ENCODE measurements at regions not wholly inside any gene's neighbourhood (a gene's known extent, or its start where the extent isn't known, plus 50 kb on each side); places are given as distances from the start of the nearest gene placed in this dataset.

GRCh38 chr11:11177156-11177808 lies 175.8 kb downstream of the CSNK2A3 start:
- TF ChIP-seq CTCF (IDR thresholded peaks at IDR 0.05) (no peak), POLR2A (IDR thresholded peaks at IDR 0.05) (no peak)
